Progenitor cell of endocrine pancreas (in vitro differentiated cells): ENCODE measurements at regions not wholly inside any gene's neighbourhood (a gene's known extent, or its start where the extent isn't known, plus 50 kb on each side); places are given as distances from the start of the nearest gene placed in this dataset.

Experiments used
- DNase-seq: peaks from one replicate; pipeline ENCODE4 v3.0.0; 2021; ENCODE audit warnings: low spot score; ENCODE audit not compliant: unreplicated experiment
- H3K27ac Mint-ChIP-seq: 2 replicates; pipeline ENCODE4 v1.8.0; 2021; ENCODE audit warnings: mild to moderate bottlenecking, moderate library complexity, mixed read lengths
- H3K27me3 Mint-ChIP-seq: 2 replicates; pipeline ENCODE4 v1.8.0; 2021; ENCODE audit warnings: mixed read lengths
- H3K36me3 Mint-ChIP-seq: 2 replicates; pipeline ENCODE4 v1.8.0; 2022; ENCODE audit warnings: mixed read lengths; ENCODE audit not compliant: insufficient read depth
- H3K4me1 Mint-ChIP-seq: 2 replicates; pipeline ENCODE4 v1.8.0; 2021; ENCODE audit warnings: low read depth, mixed read lengths
- H3K4me3 Mint-ChIP-seq: 2 replicates; pipeline ENCODE4 v1.8.0; 2021; ENCODE audit warnings: low read depth, mild to moderate bottlenecking, moderate library complexity, mixed read lengths
- H3K9me3 Mint-ChIP-seq: 2 replicates; pipeline ENCODE4 v1.8.0; 2021; ENCODE audit warnings: low read depth, mixed read lengths
- CTCF ChIP-seq: fragments of 200-600 bp; sonication (generic); IDR thresholded peaks from one replicate; pipeline ENCODE4 v1.5.0; 2021; ENCODE audit warnings: antibody characterized with exemption, mild to moderate bottlenecking; ENCODE audit not compliant: unreplicated experiment

GRCh38 chr2:444937-445884 is 157.3 kb upstream of the ALKAL2 start:
- peak overlapping the region; percentile 67 for H3K27ac Mint-ChIP-seq
- H3K27me3 Mint-ChIP-seq = peaks cover 4% of the 10 kb centered on the region
- no peaks in the 10 kb centered on the region for H3K36me3 Mint-ChIP-seq
- no peaks in the 10 kb centered on the region for H3K9me3 Mint-ChIP-seq
- TF ChIP-seq CTCF = no peak
- no peak overlapping the region for H3K4me3 Mint-ChIP-seq
- peaks cover 42% of the 10 kb centered on the region for H3K4me1 Mint-ChIP-seq
- no peak for DNase-seq

GRCh38 chr2:443741-444140 is 155.8 kb upstream of the ALKAL2 start:
- no peak for DNase-seq
- no peak for TF ChIP-seq CTCF
- Mint-ChIP-seq H3K9me3 (no peaks in the 10 kb centered on the region), H3K27me3 (peaks cover 11% of the 10 kb centered on the region), H3K36me3 (no peaks in the 10 kb centered on the region), H3K4me1 (peaks cover 38% of the 10 kb centered on the region), H3K4me3 (no peak overlapping the region), H3K27ac (peak overlapping the region; percentile 17)

- DNase-seq = no peak
- H3K27me3 Mint-ChIP-seq = peaks cover 11% of the 10 kb centered on the region
- H3K27ac Mint-ChIP-seq = no peak overlapping the region
- H3K36me3 Mint-ChIP-seq = no peaks in the 10 kb centered on the region
- no peak overlapping the region for H3K4me3 Mint-ChIP-seq
- TF ChIP-seq CTCF = no peak
- H3K9me3 Mint-ChIP-seq = no peaks in the 10 kb centered on the region
- H3K4me1 Mint-ChIP-seq = peaks cover 36% of the 10 kb centered on the region
Observed at GRCh38 chr2:443216-443615, 155.3 kb upstream of the ALKAL2 start.

- H3K27ac Mint-ChIP-seq = no peak overlapping the region
- no peak for DNase-seq
- no peak for TF ChIP-seq CTCF
- peaks cover 24% of the 10 kb centered on the region for H3K4me1 Mint-ChIP-seq
- H3K9me3 Mint-ChIP-seq = no peaks in the 10 kb centered on the region
- H3K36me3 Mint-ChIP-seq = no peaks in the 10 kb centered on the region
- peaks cover 11% of the 10 kb centered on the region for H3K27me3 Mint-ChIP-seq
- no peak overlapping the region for H3K4me3 Mint-ChIP-seq
Observed at GRCh38 chr2:441258-442022, 153.5 kb upstream of the ALKAL2 start.

GRCh38 chr2:440403-440740 is 152.5 kb upstream of the ALKAL2 start:
- no peaks in the 10 kb centered on the region for H3K36me3 Mint-ChIP-seq
- no peak for TF ChIP-seq CTCF
- H3K4me3 Mint-ChIP-seq = no peak overlapping the region
- peaks cover 16% of the 10 kb centered on the region for H3K4me1 Mint-ChIP-seq
- no peak overlapping the region for H3K27ac Mint-ChIP-seq
- H3K27me3 Mint-ChIP-seq = peaks cover 11% of the 10 kb centered on the region
- no peak for DNase-seq
- no peaks in the 10 kb centered on the region for H3K9me3 Mint-ChIP-seq
